Mesendoderm (in vitro differentiated cells): ENCODE measurements at regions not wholly inside any gene's neighbourhood (a gene's known extent, or its start where the extent isn't known, plus 50 kb on each side); places are given as distances from the start of the nearest gene placed in this dataset.

Experiments
- DNase-seq: peaks from one replicate; pipeline ENCODE4 v3.0.0; 2013
- H2AK5ac ChIP-seq: 2 replicates; pipeline ENCODE4 v1.6.1; 2013; ENCODE audit warnings: low read length, inconsistent platforms
- H2BK120ac ChIP-seq: 2 replicates; pipeline ENCODE4 v1.6.1; 2013; ENCODE audit warnings: low read depth, mild to moderate bottlenecking, low read length, moderate library complexity, mixed read lengths
- H2BK15ac ChIP-seq: replicated peaks from 2 replicates; pipeline ENCODE4 v1.6.1; 2013; ENCODE audit warnings: low read depth, mild to moderate bottlenecking, moderate library complexity
- H2BK5ac ChIP-seq: 2 replicates; pipeline ENCODE4 v1.6.1; 2013; ENCODE audit warnings: low read length, inconsistent platforms
- H3K18ac ChIP-seq: 2 replicates; pipeline ENCODE4 v1.6.1; 2013; ENCODE audit warnings: mild to moderate bottlenecking, low read length, mixed read lengths
- H3K23ac ChIP-seq: one replicate; pipeline ENCODE4 v1.6.1; 2013; ENCODE audit warnings: low read length
- H3K27ac ChIP-seq: 2 replicates; pipeline ENCODE4 v1.5.1; 2013; ENCODE audit warnings: low read depth, mild to moderate bottlenecking, inconsistent platforms, low read length, moderate library complexity
- H3K27me3 ChIP-seq: 2 replicates; pipeline ENCODE4 v1.6.1; 2013; ENCODE audit warnings: low read length, control low read depth, mild to moderate bottlenecking, inconsistent platforms; ENCODE audit not compliant: insufficient read depth, poor library complexity
- H3K36me3 ChIP-seq: 2 replicates; pipeline ENCODE4 v1.6.1; 2013; ENCODE audit warnings: low read length, inconsistent platforms; ENCODE audit not compliant: control insufficient read depth, insufficient read depth
- H3K4ac ChIP-seq: one replicate; pipeline ENCODE4 v1.6.1; 2013; ENCODE audit warnings: low read depth, mild to moderate bottlenecking, low read length, moderate library complexity
- H3K4me1 ChIP-seq: 2 replicates; pipeline ENCODE4 v1.6.1; 2013; ENCODE audit warnings: low read depth, low read length, inconsistent platforms; ENCODE audit not compliant: control insufficient read depth
- H3K4me2 ChIP-seq: 2 replicates; pipeline ENCODE4 v1.6.1; 2013; ENCODE audit warnings: low read length
- H3K4me3 ChIP-seq: 2 replicates; pipeline ENCODE4 v1.5.1; 2013; ENCODE audit warnings: mild to moderate bottlenecking, low read length
- H3K56ac ChIP-seq: one replicate; pipeline ENCODE4 v1.6.1; 2013; ENCODE audit warnings: low read length
- H3K79me1 ChIP-seq: 2 replicates; pipeline ENCODE4 v1.6.1; 2013; ENCODE audit warnings: low read length, inconsistent platforms
- H3K79me2 ChIP-seq: 2 replicates; pipeline ENCODE4 v1.6.1; 2013; ENCODE audit warnings: mild to moderate bottlenecking, low read length; ENCODE audit not compliant: control insufficient read depth, insufficient read depth
- H3K9ac ChIP-seq: 2 replicates; pipeline ENCODE4 v1.6.1; 2013; ENCODE audit warnings: low read length, inconsistent platforms
- H4K5ac ChIP-seq: one replicate; pipeline ENCODE4 v1.6.1; 2013; ENCODE audit warnings: low read length
- H4K8ac ChIP-seq: one replicate; pipeline ENCODE4 v1.6.1; 2013; ENCODE audit warnings: low read depth, mild to moderate bottlenecking, control low read depth, low read length, moderate library complexity
- WGBS: extraction: QIAGEN DNeasy Blood & Tissue Kit; methylation state at CpG from one replicate; pipeline ENCODE4 v1.1.7; 2013; ENCODE audit warnings: low lambda C conversion rate, missing lambda C conversion rate; ENCODE audit not compliant: insufficient coverage; ENCODE audit errors: extremely low coverage; 5-methylcytosine and 5-hydroxymethylcytosine counted together

GRCh38 chr18:30415903-30416302 lies 626.6 kb downstream of the DSC3 start:
- Histone ChIP-seq H3K23ac (no peak overlapping the region), H4K8ac (no peak overlapping the region), H2BK15ac (no peak overlapping the region), H2BK5ac (no peak overlapping the region), H2AK5ac (no peak overlapping the region), H3K9ac (no peak overlapping the region), H2BK120ac (no peak overlapping the region), H3K4me2 (no peak overlapping the region), H3K27ac (no peak overlapping the region), H3K56ac (no peak overlapping the region), H3K4ac (no peak overlapping the region), H3K79me1 (no peaks in the 10 kb centered on the region), H3K36me3 (no peaks in the 10 kb centered on the region), H3K4me3 (no peak overlapping the region), H3K79me2 (no peaks in the 10 kb centered on the region), H4K5ac (no peak overlapping the region), H3K27me3 (no peaks in the 10 kb centered on the region), H3K4me1 (no peaks in the 10 kb centered on the region), H3K18ac (no peak overlapping the region)
- no CpG with 5 or more reads among the region's 2 CpGs for WGBS
- DNase-seq = no peak

- Histone ChIP-seq H2AK5ac (no peak overlapping the region), H4K8ac (no peak overlapping the region), H2BK120ac (no peak overlapping the region), H3K79me1 (no peaks in the 10 kb centered on the region), H3K4me1 (no peaks in the 10 kb centered on the region), H3K36me3 (no peaks in the 10 kb centered on the region), H3K4me3 (no peak overlapping the region), H3K18ac (no peak overlapping the region), H3K56ac (no peak overlapping the region), H3K9ac (no peak overlapping the region), H3K27ac (no peak overlapping the region), H3K27me3 (no peaks in the 10 kb centered on the region), H3K4me2 (no peak overlapping the region), H3K79me2 (no peaks in the 10 kb centered on the region), H4K5ac (no peak overlapping the region), H2BK5ac (no peak overlapping the region), H3K4ac (no peak overlapping the region), H3K23ac (no peak overlapping the region), H2BK15ac (no peak overlapping the region)
- DNase-seq = peak; percentile 2
- WGBS = no CpG with 5 or more reads among the region's 3 CpGs
These were observed 633.4 kb downstream of the DSC3 start for GRCh38 chr18:30409120-30409519.

GRCh38 chr18:30406728-30407127 lies 635.8 kb downstream of the DSC3 start:
- H3K4ac ChIP-seq = no peak overlapping the region
- no peak overlapping the region for H2BK5ac ChIP-seq
- no CpG with 5 or more reads among the region's 3 CpGs for WGBS
- no peak overlapping the region for H4K5ac ChIP-seq
- DNase-seq = no peak
- H3K56ac ChIP-seq = no peak overlapping the region
- H3K9ac ChIP-seq = no peak overlapping the region
- no peak overlapping the region for H3K4me2 ChIP-seq
- H3K4me3 ChIP-seq = no peak overlapping the region
- H3K27ac ChIP-seq = no peak overlapping the region
- no peak overlapping the region for H4K8ac ChIP-seq
- H3K27me3 ChIP-seq = no peaks in the 10 kb centered on the region
- H2BK120ac ChIP-seq = no peak overlapping the region
- H3K23ac ChIP-seq = no peak overlapping the region
- no peaks in the 10 kb centered on the region for H3K4me1 ChIP-seq
- H2BK15ac ChIP-seq = no peak overlapping the region
- no peaks in the 10 kb centered on the region for H3K36me3 ChIP-seq
- no peak overlapping the region for H2AK5ac ChIP-seq
- no peak overlapping the region for H3K18ac ChIP-seq
- no peaks in the 10 kb centered on the region for H3K79me1 ChIP-seq
- H3K79me2 ChIP-seq = no peaks in the 10 kb centered on the region

GRCh38 chr18:30405038-30405437 lies 637.5 kb downstream of the DSC3 start:
- Histone ChIP-seq H2BK15ac (no peak overlapping the region), H3K9ac (no peak overlapping the region), H3K4me1 (no peaks in the 10 kb centered on the region)

GRCh38 chr18:30404422-30404821 lies 638.1 kb downstream of the DSC3 start:
- Histone ChIP-seq H4K8ac (no peak overlapping the region), H3K56ac (no peak overlapping the region), H3K4me1 (no peaks in the 10 kb centered on the region), H2BK5ac (no peak overlapping the region), H3K4me3 (no peak overlapping the region), H3K23ac (no peak overlapping the region), H3K27ac (no peak overlapping the region), H3K27me3 (no peaks in the 10 kb centered on the region), H2BK120ac (no peak overlapping the region), H3K18ac (no peak overlapping the region), H2AK5ac (no peak overlapping the region), H3K36me3 (no peaks in the 10 kb centered on the region), H3K79me1 (no peaks in the 10 kb centered on the region), H3K79me2 (no peaks in the 10 kb centered on the region), H2BK15ac (no peak overlapping the region), H3K9ac (no peak overlapping the region), H3K4me2 (no peak overlapping the region), H3K4ac (no peak overlapping the region), H4K5ac (no peak overlapping the region)
- no CpG with 5 or more reads among the region's 1 CpG for WGBS
- no peak for DNase-seq

More at GRCh38 chr18:30405038-30405437, 637.5 kb downstream of the DSC3 start:
- H3K4ac ChIP-seq = no peak overlapping the region
- no peak for DNase-seq
- no peak overlapping the region for H4K8ac ChIP-seq
- H3K79me2 ChIP-seq = no peaks in the 10 kb centered on the region
- no CpG with 5 or more reads among the region's 1 CpG for WGBS
- no peak overlapping the region for H2AK5ac ChIP-seq
- H2BK5ac ChIP-seq = no peak overlapping the region
- H3K27ac ChIP-seq = no peak overlapping the region
- H3K36me3 ChIP-seq = no peaks in the 10 kb centered on the region
- no peak overlapping the region for H3K4me2 ChIP-seq
- no peak overlapping the region for H2BK120ac ChIP-seq
- H3K79me1 ChIP-seq = no peaks in the 10 kb centered on the region
- H3K4me3 ChIP-seq = no peak overlapping the region
- no peak overlapping the region for H4K5ac ChIP-seq
- no peaks in the 10 kb centered on the region for H3K27me3 ChIP-seq
- H3K23ac ChIP-seq = no peak overlapping the region
- no peak overlapping the region for H3K56ac ChIP-seq
- no peak overlapping the region for H3K18ac ChIP-seq

- no peak overlapping the region for H3K4me2 ChIP-seq
- H3K56ac ChIP-seq = no peak overlapping the region
- H2BK15ac ChIP-seq = no peak overlapping the region
- H3K27ac ChIP-seq = no peak overlapping the region
- H2BK120ac ChIP-seq = no peak overlapping the region
- H3K27me3 ChIP-seq = no peaks in the 10 kb centered on the region
- no peaks in the 10 kb centered on the region for H3K4me1 ChIP-seq
- WGBS = no CpG with 5 or more reads among the region's 3 CpGs
- H2BK5ac ChIP-seq = no peak overlapping the region
- no peaks in the 10 kb centered on the region for H3K36me3 ChIP-seq
- no peak overlapping the region for H2AK5ac ChIP-seq
- H3K23ac ChIP-seq = no peak overlapping the region
- H3K18ac ChIP-seq = no peak overlapping the region
- H3K79me2 ChIP-seq = no peaks in the 10 kb centered on the region
- H4K5ac ChIP-seq = no peak overlapping the region
- H3K9ac ChIP-seq = no peak overlapping the region
- DNase-seq = no peak
- no peaks in the 10 kb centered on the region for H3K79me1 ChIP-seq
- no peak overlapping the region for H3K4ac ChIP-seq
- no peak overlapping the region for H3K4me3 ChIP-seq
- no peak overlapping the region for H4K8ac ChIP-seq
These were observed 639.3 kb downstream of the DSC3 start for GRCh38 chr18:30403278-30403677.
